ENCODE measurements at regions not wholly inside any gene's neighbourhood (a gene's known extent, or its start where the extent isn't known, plus 50 kb on each side); places are given as distances from the start of the nearest gene placed in this dataset.
"Not testable (repeated sequence)": the region's sequence is repeated elsewhere in the genome, so short reads cannot be mapped to it uniquely, and the experiment has no call there.

- intact Hi-C loops (cut with DNase I; ENCODE audit: low total_unique reads), result no loop called here
- no peak for TF ChIP-seq CTCF (IDR thresholded peaks at IDR 0.05)
- no peak for TF ChIP-seq POLR2A (IDR thresholded peaks at IDR 0.05)
- no peak for DNase-seq (ENCODE audit: low spot score in 2 of 2)
- no peak overlapping the region for H3K4me3 ChIP-seq (ENCODE audit: low read depth, poor library complexity, severe bottlenecking)
- 66 to 77% methylated on average over 2 of the region's 2 CpGs for WGBS, 2 donors
Observed at GRCh38 chr6:78670802-78671201, 196.5 kb upstream of the IRAK1BP1 start.

DNA sequence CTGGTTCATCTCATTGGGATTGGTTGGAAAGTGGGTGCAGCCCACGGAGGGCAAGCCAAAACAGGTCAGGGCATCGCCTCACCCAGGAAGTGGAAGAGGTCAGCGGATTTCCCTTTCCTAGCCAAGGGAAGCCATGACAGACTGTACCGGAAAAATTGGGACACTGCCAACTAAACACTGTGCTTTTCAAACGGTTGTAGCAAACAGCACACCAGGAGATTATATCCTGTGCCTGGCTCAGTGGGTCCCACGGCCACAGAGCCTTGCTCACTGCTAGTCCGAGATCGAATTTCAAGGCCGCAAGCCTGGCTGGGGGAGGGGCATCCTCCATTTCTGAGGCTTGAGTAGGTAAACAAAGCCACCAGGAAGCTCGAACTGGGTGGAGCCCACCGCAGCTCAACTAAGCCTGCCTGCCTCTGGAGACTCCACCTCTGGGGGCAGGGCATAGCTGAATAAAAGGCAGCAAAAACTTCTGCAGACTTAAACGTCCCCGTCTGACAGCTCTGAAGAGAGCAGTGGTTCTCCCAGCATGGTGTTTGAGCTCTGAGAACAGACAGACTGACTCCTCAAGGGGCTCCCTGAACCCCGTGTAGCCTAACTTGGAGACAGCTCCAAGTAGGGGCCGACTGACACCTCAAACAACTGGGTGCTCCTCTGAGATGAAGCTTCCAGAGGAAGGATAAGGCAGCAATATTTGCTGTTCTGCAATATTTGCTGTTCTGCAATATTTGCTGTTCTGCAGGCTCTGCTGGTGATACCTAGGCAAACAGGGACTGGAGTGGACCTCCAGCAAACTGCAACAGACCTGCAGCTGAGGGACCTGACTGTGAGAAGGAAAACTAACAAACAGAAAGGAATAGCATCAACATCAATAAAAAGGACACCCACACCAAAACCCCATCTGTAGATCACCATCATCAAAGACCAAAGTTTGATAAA is 191.0 kb upstream of the IRAK1BP1 start:
- intact Hi-C loops (cut with DNase I; ENCODE audit: low total_unique reads); DNase-seq (ENCODE audit: low spot score in 2 of 2); H3K4me3 ChIP-seq (ENCODE audit: low read depth, poor library complexity, severe bottlenecking): not testable (repeated sequence)
- 84 to 87% methylated on average over 14 to 15 of the region's 15 CpGs for WGBS, 2 donors

DNA sequence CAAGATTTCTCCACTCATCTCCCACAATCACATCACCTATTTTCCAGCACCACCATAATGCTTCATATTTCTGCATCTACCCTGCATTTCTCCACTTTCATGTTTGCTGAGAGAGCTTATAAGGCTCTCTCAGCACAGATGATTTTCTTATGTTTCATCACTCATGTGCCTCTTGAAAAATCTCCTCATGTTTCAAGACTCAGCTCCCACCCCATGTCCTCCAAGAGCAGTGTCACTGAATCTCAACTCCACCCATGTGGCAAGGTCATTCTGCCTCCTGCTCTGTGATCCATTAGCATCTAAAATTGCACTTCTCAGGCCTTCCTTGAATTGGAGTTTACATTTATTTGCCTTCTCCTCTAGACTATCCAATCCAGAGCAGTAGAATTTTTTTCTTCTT is 178.7 kb upstream of the IRAK1BP1 start:
- no peak overlapping the region for H3K4me3 ChIP-seq (ENCODE audit: low read depth, poor library complexity, severe bottlenecking)
- intact Hi-C loops (cut with DNase I; ENCODE audit: low total_unique reads), result no loop called here
- DNase-seq (ENCODE audit: low spot score in 2 of 2), result no peak
- TF ChIP-seq POLR2A (IDR thresholded peaks at IDR 0.05) (no peak), CTCF (IDR thresholded peaks at IDR 0.05) (no peak)

DNA sequence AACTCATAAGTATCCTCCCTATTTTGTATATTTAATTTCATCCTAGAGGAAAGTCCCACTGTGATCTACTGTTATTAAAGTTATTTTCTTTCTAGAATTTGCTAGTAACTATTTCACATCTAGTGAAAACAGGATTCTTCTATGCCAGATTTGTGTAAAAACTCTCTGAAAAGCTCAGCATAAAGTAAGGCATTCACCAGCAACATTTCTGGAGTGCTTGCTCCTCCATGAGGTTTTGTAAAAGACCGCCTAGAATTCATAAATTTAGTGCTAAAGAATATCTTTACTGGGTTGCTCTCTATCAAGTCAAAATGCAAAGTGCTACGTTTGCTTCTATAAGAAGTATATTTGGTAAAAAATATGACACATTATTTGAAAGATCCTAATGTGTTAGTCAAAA is 173.5 kb upstream of the IRAK1BP1 start:
- 71% methylated on average over 2 of the region's 2 CpGs for WGBS, 2 donors
- DNase-seq (ENCODE audit: low spot score in 2 of 2), result no peak
- TF ChIP-seq CTCF (IDR thresholded peaks at IDR 0.05) (no peak), POLR2A (IDR thresholded peaks at IDR 0.05) (no peak)
- no peak overlapping the region for H3K4me3 ChIP-seq (ENCODE audit: low read depth, poor library complexity, severe bottlenecking)
- intact Hi-C loops (cut with DNase I; ENCODE audit: low total_unique reads), result loop anchor here (5.0 kb wide), 1 partner anchor 452 kb away; no protein-coding TSS in a partner anchor

GRCh38 chr6:78694628-78695027 is 172.7 kb upstream of the IRAK1BP1 start:
- H3K4me3 ChIP-seq (ENCODE audit: low read depth, poor library complexity, severe bottlenecking); DNase-seq (ENCODE audit: low spot score in 2 of 2): not testable (repeated sequence)
- WGBS, 2 donors, result 84 to 89% methylated on average over 10 of the region's 10 CpGs
- intact Hi-C loops (cut with DNase I; ENCODE audit: low total_unique reads), result loop anchor here (5.0 kb wide), 1 partner anchor 452 kb away; no protein-coding TSS in a partner anchor

GRCh38 chr6:78700991-78701390 is 166.4 kb upstream of the IRAK1BP1 start:
- intact Hi-C loops (cut with DNase I; ENCODE audit: low total_unique reads), result no loop called here
- WGBS, 2 donors, result 55 to 77% methylated on average over 1 of the region's 1 CpG
- TF ChIP-seq POLR2A (IDR thresholded peaks at IDR 0.05), result no peak
- TF ChIP-seq CTCF (IDR thresholded peaks at IDR 0.05), result no peak
- H3K4me3 ChIP-seq (ENCODE audit: low read depth, poor library complexity, severe bottlenecking), result no peak overlapping the region
- no peak for DNase-seq (ENCODE audit: low spot score in 2 of 2)

DNA sequence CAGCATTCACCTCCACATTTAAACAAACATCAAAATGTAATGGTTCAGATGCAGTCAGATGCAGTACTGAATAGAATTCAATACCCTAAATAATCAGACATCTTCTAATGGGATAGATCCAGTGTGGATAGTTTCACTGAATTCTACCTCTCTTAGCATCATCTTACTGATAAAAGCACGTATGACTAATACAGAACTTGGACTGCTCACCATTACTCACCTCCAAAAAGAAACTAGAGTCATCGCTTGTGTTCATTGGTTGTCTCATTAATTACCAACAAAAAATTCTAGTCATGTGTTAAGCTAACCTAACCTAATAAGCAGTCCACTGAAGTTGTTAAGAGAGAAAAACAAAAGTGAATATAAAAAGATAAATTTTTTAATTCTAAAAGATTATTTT is 165.9 kb upstream of the IRAK1BP1 start:
- TF ChIP-seq POLR2A (IDR thresholded peaks at IDR 0.05), result no peak
- no peak for TF ChIP-seq CTCF (IDR thresholded peaks at IDR 0.05)
- 51 to 70% methylated on average over 2 of the region's 2 CpGs for WGBS, 2 donors
- no peak overlapping the region for H3K4me3 ChIP-seq (ENCODE audit: low read depth, poor library complexity, severe bottlenecking)
- no peak for DNase-seq (ENCODE audit: low spot score in 2 of 2)
- intact Hi-C loops (cut with DNase I; ENCODE audit: low total_unique reads), result no loop called here
